Uterus (tissue), 2 donors: ENCODE measurements at regions not wholly inside any gene's neighbourhood (a gene's known extent, or its start where the extent isn't known, plus 50 kb on each side); places are given as distances from the start of the nearest gene placed in this dataset.
"Not testable (repeated sequence)": the region's sequence is repeated elsewhere in the genome, so short reads cannot be mapped to it uniquely, and the experiment has no call there.

Source experiments
- CTCF ChIP-seq, 4 experiments: fragments of 200-600 bp in 2 of 4; fragments of 450-650 bp in 2 of 4; sonication (generic) in 2 of 4; IDR thresholded peaks; one replicate each; pipeline ENCODE4 v1.5.1; 2016 to 2019; ENCODE audit warnings: antibody characterized with exemption in 4 of 4, mild to moderate bottlenecking in 2 of 4, moderate library complexity in 1 of 4
- POLR2A ChIP-seq, 2 donors: fragments of 450-650 bp; IDR thresholded peaks; one replicate each; pipeline ENCODE4 v1.6.1; 2016; ENCODE audit warnings: antibody characterized with exemption in 2 of 2, mild to moderate bottlenecking in 1 of 2, moderate library complexity in 1 of 2

GRCh38 chr3:125757050-125757449 lies 161.8 kb upstream of the OSBPL11 start:
- not testable (repeated sequence) for TF ChIP-seq CTCF, POLR2A (IDR thresholded peaks at IDR 0.05)
